Activated naive CD8-positive, alpha-beta T cell treated with anti-CD3 and anti-CD28 coated beads, Interleukin-2, amount 50 U/mL, for 24 hours (primary cell): ENCODE measurements at regions not wholly inside any gene's neighbourhood (a gene's known extent, or its start where the extent isn't known, plus 50 kb on each side); places are given as distances from the start of the nearest gene placed in this dataset.

ENCODE experiments used
- ATAC-seq: fragments of 150-1000 bp; cut with Tn5 transposase; one replicate; pipeline ENCODE4 v1.10.0; 2021
- DNase-seq: peaks from one replicate; pipeline ENCODE4 v3.0.0; 2021
- H3K27ac Mint-ChIP-seq: one replicate; pipeline ENCODE4 v1.8.0; 2021; ENCODE audit warnings: mild to moderate bottlenecking, mixed read lengths
- H3K27me3 Mint-ChIP-seq: one replicate; pipeline ENCODE4 v1.8.0; 2021; ENCODE audit warnings: mixed read lengths
- H3K36me3 Mint-ChIP-seq: one replicate; pipeline ENCODE4 v1.8.0; 2021; ENCODE audit warnings: low read depth, mixed read lengths
- H3K4me1 Mint-ChIP-seq: one replicate; pipeline ENCODE4 v1.8.0; 2021; ENCODE audit warnings: mixed read lengths
- H3K4me3 Mint-ChIP-seq: one replicate; pipeline ENCODE4 v1.8.0; 2021; ENCODE audit warnings: mild to moderate bottlenecking, moderate library complexity, mixed read lengths
- H3K9me3 Mint-ChIP-seq: one replicate; pipeline ENCODE4 v1.8.0; 2021; ENCODE audit warnings: mixed read lengths

DNA sequence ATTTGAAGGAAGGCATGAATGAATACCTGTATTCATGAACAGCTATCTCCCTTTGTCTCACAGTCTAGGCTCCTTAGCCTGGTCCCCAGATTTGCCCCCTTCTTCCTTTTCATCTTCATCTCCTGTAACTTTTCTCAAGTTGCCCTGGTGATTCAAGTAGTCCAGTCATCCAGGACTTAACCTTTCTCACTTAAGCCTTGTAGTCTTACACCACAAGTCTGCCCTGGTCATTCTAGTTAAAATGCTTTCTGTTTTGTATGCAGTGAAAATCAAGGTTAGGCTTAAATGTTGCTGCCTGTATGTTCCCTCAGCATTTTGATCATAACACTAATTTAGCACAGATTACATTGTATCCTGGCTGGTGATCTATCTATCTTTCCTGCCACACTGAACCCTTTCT is 58.5 kb upstream of the SLC7A11 start:
- H3K9me3 Mint-ChIP-seq = no peaks in the 10 kb centered on the region
- no peaks in the 10 kb centered on the region for H3K36me3 Mint-ChIP-seq
- H3K27me3 Mint-ChIP-seq = peaks cover 4% of the 10 kb centered on the region
- no peak overlapping the region for H3K27ac Mint-ChIP-seq
- H3K4me3 Mint-ChIP-seq = no peak overlapping the region
- H3K4me1 Mint-ChIP-seq = no peaks in the 10 kb centered on the region
- ATAC-seq (no peak), DNase-seq (no peak)

DNA sequence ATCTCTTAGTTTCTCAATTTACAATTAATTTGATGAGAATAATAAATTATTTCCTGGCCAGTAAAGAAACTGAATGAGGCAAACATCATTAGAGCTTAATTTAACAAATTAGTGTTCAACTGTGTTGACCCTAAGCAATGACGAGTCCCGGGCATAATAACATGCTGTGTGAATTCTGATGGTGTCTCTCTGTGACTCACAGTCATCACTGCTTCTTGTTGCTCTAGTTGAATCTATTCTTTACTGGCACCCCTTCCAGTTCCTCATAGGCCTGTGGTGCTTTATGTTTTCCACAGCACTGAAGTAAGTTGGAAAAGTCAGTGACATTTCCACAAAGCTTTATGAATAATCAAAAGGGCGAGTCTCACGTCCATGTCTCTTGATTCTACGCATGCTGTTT is 57.7 kb upstream of the SLC7A11 start:
- no peak for DNase-seq
- H3K4me1 Mint-ChIP-seq = no peaks in the 10 kb centered on the region
- H3K36me3 Mint-ChIP-seq = no peaks in the 10 kb centered on the region
- no peak overlapping the region for H3K4me3 Mint-ChIP-seq
- H3K9me3 Mint-ChIP-seq = no peaks in the 10 kb centered on the region
- H3K27ac Mint-ChIP-seq = no peak overlapping the region
- no peak for ATAC-seq
- H3K27me3 Mint-ChIP-seq = peaks cover 4% of the 10 kb centered on the region

DNA sequence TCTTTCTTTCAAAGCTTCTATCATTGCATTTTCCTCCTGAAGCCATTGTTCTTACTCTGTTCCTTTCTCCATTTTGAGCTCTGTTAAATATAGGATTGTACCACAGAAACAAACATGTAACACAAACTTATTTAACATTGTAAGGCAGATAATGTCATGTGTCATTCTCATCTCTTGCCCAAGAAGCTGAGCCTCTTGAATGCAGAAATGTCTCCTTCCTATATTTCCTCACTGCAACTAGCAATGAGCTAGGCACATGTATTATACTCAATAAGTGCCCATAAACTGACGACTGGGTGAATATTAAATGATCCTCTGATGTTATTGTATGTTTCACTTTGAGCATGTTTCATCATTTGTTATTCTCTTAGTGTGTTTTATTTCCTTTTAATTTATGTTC is 56.7 kb upstream of the SLC7A11 start:
- no peaks in the 10 kb centered on the region for H3K4me1 Mint-ChIP-seq
- no peaks in the 10 kb centered on the region for H3K9me3 Mint-ChIP-seq
- H3K4me3 Mint-ChIP-seq = no peak overlapping the region
- no peak overlapping the region for H3K27ac Mint-ChIP-seq
- H3K27me3 Mint-ChIP-seq = peaks cover 4% of the 10 kb centered on the region
- no peak for ATAC-seq
- H3K36me3 Mint-ChIP-seq = no peaks in the 10 kb centered on the region
- DNase-seq = no peak

DNA sequence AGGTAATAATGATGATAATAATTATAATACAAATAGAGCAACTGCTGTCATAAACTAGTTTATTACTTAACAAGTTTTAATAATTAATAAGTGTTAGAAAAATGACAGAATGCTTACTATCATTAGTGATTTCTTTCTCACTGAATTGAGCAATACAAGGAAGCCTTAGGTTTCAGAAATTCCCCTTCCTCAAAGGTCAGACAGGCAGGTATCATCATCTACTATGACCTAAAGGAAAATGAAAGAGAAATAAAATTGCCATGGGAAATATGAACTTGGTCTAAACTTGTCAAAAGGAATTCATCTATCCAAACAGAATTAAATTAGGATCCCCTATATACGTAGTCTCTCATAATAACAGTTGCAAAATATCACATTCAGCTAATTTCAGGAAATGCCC is 56.3 kb upstream of the SLC7A11 start:
- no peaks in the 10 kb centered on the region for H3K9me3 Mint-ChIP-seq

DNA sequence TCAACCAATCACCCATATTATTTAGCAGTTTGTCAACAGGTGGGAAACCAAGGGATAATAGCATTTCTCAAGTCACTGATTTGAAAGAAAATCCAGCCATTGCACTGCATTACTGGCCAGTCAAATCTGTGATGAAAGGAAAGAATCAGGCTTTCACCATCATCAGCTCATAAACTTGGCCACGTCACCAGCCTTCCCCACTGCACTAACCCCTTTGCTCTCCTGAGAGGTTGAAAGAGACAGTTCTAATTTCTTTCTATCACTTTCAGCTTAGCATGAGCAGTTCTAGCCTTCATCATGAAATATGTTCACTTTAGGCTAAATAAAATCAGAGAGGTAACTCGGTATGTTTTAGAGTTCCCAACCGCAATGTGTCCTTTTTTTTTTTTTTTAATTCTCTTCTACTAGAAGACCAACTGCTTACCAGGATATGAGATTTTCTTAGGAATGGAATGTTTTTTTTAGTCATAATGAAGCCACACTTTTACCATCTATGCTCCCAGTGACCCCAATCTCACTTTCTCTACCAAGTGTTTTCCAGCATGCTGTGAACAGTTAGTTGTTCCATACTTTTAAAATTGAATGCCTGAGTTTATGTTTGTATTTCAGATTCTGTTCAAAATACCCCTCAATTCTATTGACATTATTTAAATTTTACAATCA is 55.7 kb upstream of the SLC7A11 start:
- Mint-ChIP-seq H3K4me1 (no peaks in the 10 kb centered on the region), H3K27ac (no peak overlapping the region), H3K27me3 (peaks cover 4% of the 10 kb centered on the region), H3K36me3 (no peaks in the 10 kb centered on the region), H3K9me3 (no peaks in the 10 kb centered on the region), H3K4me3 (no peak overlapping the region)
- ATAC-seq (no peak), DNase-seq (no peak)

More for the DNA sequence above, 56.3 kb upstream of the SLC7A11 start:
- Mint-ChIP-seq H3K4me3 (no peak overlapping the region), H3K36me3 (no peaks in the 10 kb centered on the region), H3K4me1 (no peaks in the 10 kb centered on the region), H3K27me3 (peaks cover 4% of the 10 kb centered on the region), H3K27ac (no peak overlapping the region)
- no peak for DNase-seq
- ATAC-seq = no peak

DNA sequence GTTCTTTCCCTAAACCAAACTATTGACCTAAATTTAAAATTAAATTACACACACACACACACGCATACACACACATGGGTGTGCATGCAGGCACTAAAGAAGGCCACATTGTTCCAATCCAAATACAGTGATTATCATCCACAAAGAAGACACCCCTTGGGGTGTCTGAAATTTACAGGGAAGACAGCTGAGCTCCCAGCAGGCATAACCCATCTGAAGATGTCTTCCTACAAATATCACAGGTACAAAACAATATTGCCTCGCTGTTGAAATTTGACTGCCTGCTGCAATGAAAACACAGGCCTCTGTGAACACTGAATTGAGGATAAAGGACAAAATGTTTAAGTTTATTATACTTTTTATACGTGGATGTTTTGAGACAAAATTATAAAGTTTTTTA is 50.2 kb upstream of the SLC7A11 start:
- Mint-ChIP-seq H3K9me3 (no peaks in the 10 kb centered on the region), H3K4me1 (no peaks in the 10 kb centered on the region), H3K27me3 (peaks cover 4% of the 10 kb centered on the region), H3K27ac (no peak overlapping the region), H3K4me3 (no peak overlapping the region), H3K36me3 (no peaks in the 10 kb centered on the region)
- no peak for DNase-seq
- no peak for ATAC-seq
